ENCODE measurements at regions not wholly inside any gene's neighbourhood (a gene's known extent, or its start where the extent isn't known, plus 50 kb on each side); places are given as distances from the start of the nearest gene placed in this dataset.
"Not testable (repeated sequence)": the region's sequence is repeated elsewhere in the genome, so short reads cannot be mapped to it uniquely, and the experiment has no call there.

- not testable (repeated sequence) for DNase-seq (ENCODE audit: low read depth, low spot score)
Observed at GRCh38 chr15:98088307-98088945, 127.9 kb downstream of the ARRDC4 start.

GRCh38 chr15:98089352-98089751 lies 128.8 kb downstream of the ARRDC4 start:
- DNase-seq (ENCODE audit: low read depth, low spot score), result not testable (repeated sequence)

- DNase-seq (ENCODE audit: low read depth, low spot score), result not testable (repeated sequence)
Observed at GRCh38 chr15:98097986-98098385, 137.5 kb downstream of the ARRDC4 start.

- not testable (repeated sequence) for DNase-seq (ENCODE audit: low read depth, low spot score)
Observed at GRCh38 chr15:98100606-98101005, 140.1 kb downstream of the ARRDC4 start.

GRCh38 chr15:98103570-98103969 lies 143.1 kb downstream of the ARRDC4 start:
- no peak for DNase-seq (ENCODE audit: low read depth, low spot score)

- DNase-seq (ENCODE audit: low read depth, low spot score), result not testable (repeated sequence)
Observed at GRCh38 chr15:98104386-98105151, 144.1 kb downstream of the ARRDC4 start.

- not testable (repeated sequence) for DNase-seq (ENCODE audit: low read depth, low spot score)
Observed at GRCh38 chr15:98106615-98107194, 146.2 kb downstream of the ARRDC4 start.

- no peak for DNase-seq (ENCODE audit: low read depth, low spot score)
Observed at GRCh38 chr15:98111806-98112205, 151.3 kb downstream of the ARRDC4 start.

- DNase-seq (ENCODE audit: low read depth, low spot score), result no peak
Observed at GRCh38 chr15:98113327-98113726, 152.8 kb downstream of the ARRDC4 start.

- no peak for DNase-seq (ENCODE audit: low read depth, low spot score)
Observed at GRCh38 chr15:98120561-98120960, 160.1 kb downstream of the ARRDC4 start.

- DNase-seq (ENCODE audit: low read depth, low spot score), result no peak
Observed at GRCh38 chr15:98121536-98121935, 161.0 kb downstream of the ARRDC4 start.

- no peak for DNase-seq (ENCODE audit: low read depth, low spot score)
Observed at GRCh38 chr15:98121957-98122356, 161.5 kb downstream of the ARRDC4 start.

- DNase-seq (ENCODE audit: low read depth, low spot score), result no peak
Observed at GRCh38 chr15:98123297-98123696, 162.8 kb downstream of the ARRDC4 start.

- DNase-seq (ENCODE audit: low read depth, low spot score), result no peak
Observed at GRCh38 chr15:98123834-98124233, 163.3 kb downstream of the ARRDC4 start.

GRCh38 chr15:98124581-98124980 lies 164.1 kb downstream of the ARRDC4 start:
- no peak for DNase-seq (ENCODE audit: low read depth, low spot score)

GRCh38 chr15:98126326-98127085 lies 166.0 kb downstream of the ARRDC4 start:
- no peak for DNase-seq (ENCODE audit: low read depth, low spot score)

- no peak for DNase-seq (ENCODE audit: low read depth, low spot score)
Observed at GRCh38 chr15:98127586-98127985, 167.1 kb downstream of the ARRDC4 start.

GRCh38 chr15:98131924-98132323 lies 171.4 kb downstream of the ARRDC4 start:
- DNase-seq (ENCODE audit: low read depth, low spot score), result no peak

GRCh38 chr15:98134905-98135304 lies 174.4 kb downstream of the ARRDC4 start:
- no peak for DNase-seq (ENCODE audit: low read depth, low spot score)

- no peak for DNase-seq (ENCODE audit: low read depth, low spot score)
Observed at GRCh38 chr15:98138910-98139309, 178.4 kb downstream of the ARRDC4 start.

GRCh38 chr15:98139337-98139736 lies 178.8 kb downstream of the ARRDC4 start:
- DNase-seq (ENCODE audit: low read depth, low spot score), result no peak

GRCh38 chr15:98142572-98142971 lies 182.1 kb downstream of the ARRDC4 start:
- DNase-seq (ENCODE audit: low read depth, low spot score), result no peak

Data from activated CD4-positive, CD25-positive, alpha-beta regulatory T cell treated with anti-CD3 and anti-CD28 coated beads, Interleukin-2, amount 50 U/mL, for 16 hours (primary cell).